RWPE2 (cell line): ENCODE measurements at regions not wholly inside any gene's neighbourhood (a gene's known extent, or its start where the extent isn't known, plus 50 kb on each side); places are given as distances from the start of the nearest gene placed in this dataset.

Experiments used
- ATAC-seq: fragments of 200-7000 bp; cut with Tn5 transposase; 3 replicates; pipeline ENCODE4 v1.9.1; 2021; ENCODE audit warnings: low read depth
- DNase-seq: peaks from one replicate; pipeline ENCODE4 v3.0.0-alpha.2; 2020; ENCODE audit warnings: low spot score
- H3K27ac ChIP-seq: fragments of 450-650 bp; 2 replicates; pipeline ENCODE4 v1.5.1; 2017; ENCODE audit warnings: mild to moderate bottlenecking; ENCODE audit not compliant: poor library complexity, severe bottlenecking
- H3K27me3 ChIP-seq: fragments of 250-450 bp; sonication (Bioruptor Pico); 2 replicates; pipeline ENCODE4 v1.5.1; 2021; ENCODE audit warnings: mild to moderate bottlenecking, moderate library complexity; ENCODE audit not compliant: insufficient read depth, poor library complexity, severe bottlenecking
- H3K36me3 ChIP-seq: fragments of 250-450 bp; sonication (Bioruptor Pico); 2 replicates; pipeline ENCODE4 v1.5.1; 2020; ENCODE audit warnings: low read depth, mild to moderate bottlenecking, moderate library complexity
- H3K4me1 ChIP-seq: fragments of 250-450 bp; sonication (Bioruptor Pico); 2 replicates; pipeline ENCODE4 v1.5.1; 2021; ENCODE audit warnings: mild to moderate bottlenecking, moderate library complexity; ENCODE audit not compliant: insufficient read depth, poor library complexity, severe bottlenecking
- H3K4me3 ChIP-seq: fragments of 250-450 bp; sonication (Bioruptor Pico); 2 replicates; pipeline ENCODE4 v1.5.1; 2021; ENCODE audit warnings: mild to moderate bottlenecking, moderate library complexity; ENCODE audit not compliant: severe bottlenecking
- H3K9me3 ChIP-seq: fragments of 250-450 bp; sonication (Bioruptor Pico); 2 replicates; pipeline ENCODE4 v1.5.1; 2021; ENCODE audit warnings: mild to moderate bottlenecking, moderate library complexity; ENCODE audit not compliant: severe bottlenecking
- TF ChIP-seq, protein P1 (sequence below): fragments of 450-650 bp; IDR thresholded peaks from one replicate; pipeline ENCODE4 v1.5.1; 2017; ENCODE audit warnings: mild to moderate bottlenecking, moderate library complexity; ENCODE audit not compliant: poor library complexity, severe bottlenecking

DNA sequence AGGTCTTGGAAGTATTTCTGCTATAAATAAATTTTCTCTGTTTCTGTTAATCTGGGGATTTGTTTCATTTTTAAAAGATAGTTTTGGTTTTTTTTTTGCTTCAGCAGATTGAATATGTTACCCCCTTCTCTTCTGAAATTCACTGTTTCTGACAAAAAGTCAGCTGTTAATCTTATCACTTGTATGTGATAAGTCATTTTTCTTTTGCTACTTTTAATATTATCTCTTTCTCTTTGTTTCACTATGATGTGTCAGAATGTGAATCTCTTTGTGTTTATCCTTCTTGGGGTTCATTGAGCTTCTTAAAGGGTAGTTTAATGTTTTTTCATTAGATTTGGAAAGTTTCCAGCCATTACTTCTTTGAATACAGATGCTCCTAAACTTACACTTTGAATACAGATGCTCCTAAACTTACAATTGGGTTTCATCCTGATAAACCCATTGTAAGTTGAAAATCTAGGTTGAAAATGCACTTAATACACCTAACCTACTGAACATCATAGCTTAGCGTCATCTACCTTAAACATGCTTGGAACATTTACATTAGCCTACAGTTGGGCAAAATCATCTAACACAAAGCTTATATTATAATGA lies 154.2 kb upstream of the COL21A1 start:
- peaks cover 4% of the 10 kb centered on the region for H3K4me1 ChIP-seq
- no peaks in the 10 kb centered on the region for H3K36me3 ChIP-seq
- no peak overlapping the region for H3K27ac ChIP-seq
- no peaks in the 10 kb centered on the region for H3K27me3 ChIP-seq
- no peak for DNase-seq
- no peak for ATAC-seq
- H3K9me3 ChIP-seq = peaks cover 2% of the 10 kb centered on the region
- H3K4me3 ChIP-seq = no peak overlapping the region
- TF ChIP-seq, protein P1, sequence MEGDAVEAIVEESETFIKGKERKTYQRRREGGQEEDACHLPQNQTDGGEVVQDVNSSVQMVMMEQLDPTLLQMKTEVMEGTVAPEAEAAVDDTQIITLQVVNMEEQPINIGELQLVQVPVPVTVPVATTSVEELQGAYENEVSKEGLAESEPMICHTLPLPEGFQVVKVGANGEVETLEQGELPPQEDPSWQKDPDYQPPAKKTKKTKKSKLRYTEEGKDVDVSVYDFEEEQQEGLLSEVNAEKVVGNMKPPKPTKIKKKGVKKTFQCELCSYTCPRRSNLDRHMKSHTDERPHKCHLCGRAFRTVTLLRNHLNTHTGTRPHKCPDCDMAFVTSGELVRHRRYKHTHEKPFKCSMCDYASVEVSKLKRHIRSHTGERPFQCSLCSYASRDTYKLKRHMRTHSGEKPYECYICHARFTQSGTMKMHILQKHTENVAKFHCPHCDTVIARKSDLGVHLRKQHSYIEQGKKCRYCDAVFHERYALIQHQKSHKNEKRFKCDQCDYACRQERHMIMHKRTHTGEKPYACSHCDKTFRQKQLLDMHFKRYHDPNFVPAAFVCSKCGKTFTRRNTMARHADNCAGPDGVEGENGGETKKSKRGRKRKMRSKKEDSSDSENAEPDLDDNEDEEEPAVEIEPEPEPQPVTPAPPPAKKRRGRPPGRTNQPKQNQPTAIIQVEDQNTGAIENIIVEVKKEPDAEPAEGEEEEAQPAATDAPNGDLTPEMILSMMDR = no peak

DNA sequence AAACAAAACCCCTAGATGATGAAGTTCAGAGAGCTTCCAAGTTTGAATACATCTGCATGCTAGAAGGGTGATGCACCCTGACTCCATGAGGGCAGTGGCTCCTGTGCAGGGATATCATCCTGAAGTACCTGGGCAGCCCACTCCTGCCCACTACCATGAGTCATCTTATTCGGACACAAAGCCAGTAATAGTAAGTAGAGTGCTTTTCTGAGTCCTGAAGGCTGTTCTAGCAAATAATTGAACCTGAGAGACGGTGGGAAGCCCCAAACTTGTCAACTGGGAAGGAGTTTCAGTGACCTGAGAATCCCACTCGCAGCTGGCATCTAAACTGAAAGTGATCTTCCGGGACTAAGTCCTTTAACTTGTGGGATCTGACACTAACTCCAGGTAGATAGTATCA lies 152.9 kb upstream of the COL21A1 start:
- H3K27ac ChIP-seq = no peak overlapping the region
- peaks cover 2% of the 10 kb centered on the region for H3K9me3 ChIP-seq
- DNase-seq (no peak), ATAC-seq (no peak)
- H3K27me3 ChIP-seq = no peaks in the 10 kb centered on the region
- TF ChIP-seq, protein P1 = no peak
- no peaks in the 10 kb centered on the region for H3K36me3 ChIP-seq
- no peak overlapping the region for H3K4me3 ChIP-seq
- peaks cover 4% of the 10 kb centered on the region for H3K4me1 ChIP-seq

- ATAC-seq (no peak), DNase-seq (no peak)
- peaks cover 4% of the 10 kb centered on the region for H3K4me1 ChIP-seq
- no peak overlapping the region for H3K27ac ChIP-seq
- H3K4me3 ChIP-seq = no peak overlapping the region
- no peaks in the 10 kb centered on the region for H3K27me3 ChIP-seq
- H3K36me3 ChIP-seq = no peaks in the 10 kb centered on the region
- TF ChIP-seq, protein P1 = no peak
- H3K9me3 ChIP-seq = peaks cover 2% of the 10 kb centered on the region
Observed at GRCh38 chr6:56399672-56400263, 152.4 kb upstream of the COL21A1 start.

GRCh38 chr6:56399250-56399671 lies 151.9 kb upstream of the COL21A1 start:
- no peak for DNase-seq
- Histone ChIP-seq H3K27ac (no peak overlapping the region), H3K4me1 (peaks cover 4% of the 10 kb centered on the region), H3K9me3 (peaks cover 2% of the 10 kb centered on the region), H3K36me3 (no peaks in the 10 kb centered on the region), H3K27me3 (no peaks in the 10 kb centered on the region), H3K4me3 (no peak overlapping the region)
- TF ChIP-seq, protein P1 = no peak
- peak; percentile 49; the same call in 1 of the 3 replicates for ATAC-seq

GRCh38 chr6:56396435-56396834 lies 149.1 kb upstream of the COL21A1 start:
- H3K27ac ChIP-seq = no peak overlapping the region
- no peaks in the 10 kb centered on the region for H3K27me3 ChIP-seq
- peaks cover 4% of the 10 kb centered on the region for H3K4me1 ChIP-seq
- no peak overlapping the region for H3K4me3 ChIP-seq
- DNase-seq (no peak), ATAC-seq (no peak)
- no peaks in the 10 kb centered on the region for H3K9me3 ChIP-seq
- H3K36me3 ChIP-seq = no peaks in the 10 kb centered on the region
- TF ChIP-seq, protein P1 = no peak
